ENCODE measurements at regions not wholly inside any gene's neighbourhood (a gene's known extent, or its start where the extent isn't known, plus 50 kb on each side); places are given as distances from the start of the nearest gene placed in this dataset.
"Not testable (repeated sequence)": the region's sequence is repeated elsewhere in the genome, so short reads cannot be mapped to it uniquely, and the experiment has no call there.

GRCh38 chr10:85111271-85111670 lies 782.9 kb downstream of the CCSER2 start:
- intact Hi-C loops (cut with micrococcal nuclease): no loop called here
- Mint-ChIP-seq H3K36me3 (ENCODE audit: low read depth) (no peaks in the 10 kb centered on the region), H3K9me3 (no peaks in the 10 kb centered on the region), H3K4me3 (no peak overlapping the region), H3K27ac (no peak overlapping the region), H3K4me1 (ENCODE audit: low read depth) (no peaks in the 10 kb centered on the region), H3K27me3 (no peaks in the 10 kb centered on the region)
- DNase-seq (no peak), ATAC-seq (no peak)
- ChIA-PET POLR2A (no interaction called here), CTCF (no interaction called here)
- TF ChIP-seq, protein P1, sequence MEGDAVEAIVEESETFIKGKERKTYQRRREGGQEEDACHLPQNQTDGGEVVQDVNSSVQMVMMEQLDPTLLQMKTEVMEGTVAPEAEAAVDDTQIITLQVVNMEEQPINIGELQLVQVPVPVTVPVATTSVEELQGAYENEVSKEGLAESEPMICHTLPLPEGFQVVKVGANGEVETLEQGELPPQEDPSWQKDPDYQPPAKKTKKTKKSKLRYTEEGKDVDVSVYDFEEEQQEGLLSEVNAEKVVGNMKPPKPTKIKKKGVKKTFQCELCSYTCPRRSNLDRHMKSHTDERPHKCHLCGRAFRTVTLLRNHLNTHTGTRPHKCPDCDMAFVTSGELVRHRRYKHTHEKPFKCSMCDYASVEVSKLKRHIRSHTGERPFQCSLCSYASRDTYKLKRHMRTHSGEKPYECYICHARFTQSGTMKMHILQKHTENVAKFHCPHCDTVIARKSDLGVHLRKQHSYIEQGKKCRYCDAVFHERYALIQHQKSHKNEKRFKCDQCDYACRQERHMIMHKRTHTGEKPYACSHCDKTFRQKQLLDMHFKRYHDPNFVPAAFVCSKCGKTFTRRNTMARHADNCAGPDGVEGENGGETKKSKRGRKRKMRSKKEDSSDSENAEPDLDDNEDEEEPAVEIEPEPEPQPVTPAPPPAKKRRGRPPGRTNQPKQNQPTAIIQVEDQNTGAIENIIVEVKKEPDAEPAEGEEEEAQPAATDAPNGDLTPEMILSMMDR (IDR thresholded peaks at IDR 0.05): no peak

- DNase-seq (no peak), ATAC-seq (no peak)
- ChIA-PET CTCF (no interaction called here), POLR2A (no interaction called here)
- TF ChIP-seq, protein P1 (IDR thresholded peaks at IDR 0.05): no peak
- intact Hi-C loops (cut with micrococcal nuclease): no loop called here
- no peaks in the 10 kb centered on the region for H3K4me1 Mint-ChIP-seq (ENCODE audit: low read depth)
- no peaks in the 10 kb centered on the region for H3K36me3 Mint-ChIP-seq (ENCODE audit: low read depth)
- no peak overlapping the region for H3K4me3 Mint-ChIP-seq
- H3K27ac Mint-ChIP-seq: no peak overlapping the region
- H3K9me3 Mint-ChIP-seq: peaks cover 5% of the 10 kb centered on the region
- no peaks in the 10 kb centered on the region for H3K27me3 Mint-ChIP-seq
Measured at GRCh38 chr10:85124603-85125051, 796.2 kb downstream of the CCSER2 start.

GRCh38 chr10:85137253-85137652 lies 808.9 kb downstream of the CCSER2 start:
- H3K4me3 Mint-ChIP-seq: no peak overlapping the region
- intact Hi-C loops (cut with micrococcal nuclease): no loop called here
- H3K36me3 Mint-ChIP-seq (ENCODE audit: low read depth): no peaks in the 10 kb centered on the region
- ChIA-PET CTCF (no interaction called here), POLR2A (interaction anchor here (0.6 kb wide), 1 partner anchor 125 kb away, joined by 3 read pairs; no protein-coding TSS in a partner anchor)
- TF ChIP-seq, protein P1 (IDR thresholded peaks at IDR 0.05): no peak
- H3K4me1 Mint-ChIP-seq (ENCODE audit: low read depth): no peaks in the 10 kb centered on the region
- no peak overlapping the region for H3K27ac Mint-ChIP-seq
- no peak for DNase-seq
- no peaks in the 10 kb centered on the region for H3K27me3 Mint-ChIP-seq
- ATAC-seq: no peak
- H3K9me3 Mint-ChIP-seq: no peaks in the 10 kb centered on the region

DNA sequence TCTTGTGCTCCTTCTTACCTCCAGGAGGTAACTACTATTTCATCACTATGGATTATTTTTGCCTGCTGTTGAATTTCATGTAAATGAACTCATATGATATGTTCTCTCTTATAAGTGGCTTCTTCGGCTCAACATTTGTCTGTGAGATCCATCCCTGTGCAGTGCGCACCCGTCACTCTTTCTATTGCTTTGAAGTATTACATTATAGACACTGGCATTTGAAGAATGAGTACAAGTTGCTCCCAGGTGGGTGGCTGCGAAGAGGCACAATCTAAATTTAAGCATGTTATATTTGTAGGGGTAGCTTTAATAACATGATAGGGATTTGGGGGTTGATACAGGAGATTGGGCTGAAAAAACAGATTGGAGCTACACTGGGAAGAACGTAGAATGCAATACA lies 809.7 kb downstream of the CCSER2 start:
- no peaks in the 10 kb centered on the region for H3K36me3 Mint-ChIP-seq (ENCODE audit: low read depth)
- ChIA-PET POLR2A (no interaction called here), CTCF (no interaction called here)
- intact Hi-C loops (cut with micrococcal nuclease): no loop called here
- ATAC-seq: no peak
- H3K9me3 Mint-ChIP-seq: no peaks in the 10 kb centered on the region
- TF ChIP-seq, protein P1 (IDR thresholded peaks at IDR 0.05): no peak
- H3K4me1 Mint-ChIP-seq (ENCODE audit: low read depth): no peaks in the 10 kb centered on the region
- no peak for DNase-seq
- no peak overlapping the region for H3K4me3 Mint-ChIP-seq
- no peak overlapping the region for H3K27ac Mint-ChIP-seq
- H3K27me3 Mint-ChIP-seq: no peaks in the 10 kb centered on the region

GRCh38 chr10:85139124-85139523 lies 810.7 kb downstream of the CCSER2 start:
- H3K27me3 Mint-ChIP-seq: no peaks in the 10 kb centered on the region

GRCh38 chr10:85141520-85141919 lies 813.1 kb downstream of the CCSER2 start:
- DNase-seq; H3K4me1 Mint-ChIP-seq (ENCODE audit: low read depth); POLR2A ChIA-PET; intact Hi-C loops (cut with micrococcal nuclease); H3K27ac Mint-ChIP-seq; H3K9me3 Mint-ChIP-seq; CTCF ChIA-PET; H3K36me3 Mint-ChIP-seq (ENCODE audit: low read depth); ATAC-seq; H3K4me3 Mint-ChIP-seq; H3K27me3 Mint-ChIP-seq: not testable (repeated sequence)

More at GRCh38 chr10:85139124-85139523, 810.7 kb downstream of the CCSER2 start:
- Mint-ChIP-seq H3K36me3 (ENCODE audit: low read depth) (no peaks in the 10 kb centered on the region), H3K4me1 (ENCODE audit: low read depth) (no peaks in the 10 kb centered on the region), H3K4me3 (no peak overlapping the region), H3K27ac (no peak overlapping the region), H3K9me3 (no peaks in the 10 kb centered on the region)
- intact Hi-C loops (cut with micrococcal nuclease): no loop called here
- CTCF ChIA-PET: no interaction called here
- DNase-seq: no peak
- POLR2A ChIA-PET: no interaction called here
- ATAC-seq: no peak
- TF ChIP-seq, protein P1 (IDR thresholded peaks at IDR 0.05): no peak

Data from activated CD8-positive, alpha-beta T cell treated with anti-CD3 and anti-CD28 coated beads for 36 hours (primary cell).